WI38 (cell line): ENCODE measurements at regions not wholly inside any gene's neighbourhood (a gene's known extent, or its start where the extent isn't known, plus 50 kb on each side); places are given as distances from the start of the nearest gene placed in this dataset.

ENCODE experiments used
- H3K4me3 ChIP-seq: 2 replicates; pipeline ENCODE4 v1.5.1; 2011; ENCODE audit warnings: low read depth, mild to moderate bottlenecking, control low read depth, low read length
- TF ChIP-seq, protein P1 (sequence below): IDR thresholded peaks from 2 replicates; pipeline ENCODE4 v1.5.1; 2012; ENCODE audit warnings: low read depth, mild to moderate bottlenecking, control low read depth, low read length

- H3K4me3 ChIP-seq = no peak overlapping the region
- TF ChIP-seq, protein P1, sequence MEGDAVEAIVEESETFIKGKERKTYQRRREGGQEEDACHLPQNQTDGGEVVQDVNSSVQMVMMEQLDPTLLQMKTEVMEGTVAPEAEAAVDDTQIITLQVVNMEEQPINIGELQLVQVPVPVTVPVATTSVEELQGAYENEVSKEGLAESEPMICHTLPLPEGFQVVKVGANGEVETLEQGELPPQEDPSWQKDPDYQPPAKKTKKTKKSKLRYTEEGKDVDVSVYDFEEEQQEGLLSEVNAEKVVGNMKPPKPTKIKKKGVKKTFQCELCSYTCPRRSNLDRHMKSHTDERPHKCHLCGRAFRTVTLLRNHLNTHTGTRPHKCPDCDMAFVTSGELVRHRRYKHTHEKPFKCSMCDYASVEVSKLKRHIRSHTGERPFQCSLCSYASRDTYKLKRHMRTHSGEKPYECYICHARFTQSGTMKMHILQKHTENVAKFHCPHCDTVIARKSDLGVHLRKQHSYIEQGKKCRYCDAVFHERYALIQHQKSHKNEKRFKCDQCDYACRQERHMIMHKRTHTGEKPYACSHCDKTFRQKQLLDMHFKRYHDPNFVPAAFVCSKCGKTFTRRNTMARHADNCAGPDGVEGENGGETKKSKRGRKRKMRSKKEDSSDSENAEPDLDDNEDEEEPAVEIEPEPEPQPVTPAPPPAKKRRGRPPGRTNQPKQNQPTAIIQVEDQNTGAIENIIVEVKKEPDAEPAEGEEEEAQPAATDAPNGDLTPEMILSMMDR = no peak
These were observed 82.9 kb upstream of the TSHZ2 start for GRCh38 chr20:52889225-52889624.

DNA sequence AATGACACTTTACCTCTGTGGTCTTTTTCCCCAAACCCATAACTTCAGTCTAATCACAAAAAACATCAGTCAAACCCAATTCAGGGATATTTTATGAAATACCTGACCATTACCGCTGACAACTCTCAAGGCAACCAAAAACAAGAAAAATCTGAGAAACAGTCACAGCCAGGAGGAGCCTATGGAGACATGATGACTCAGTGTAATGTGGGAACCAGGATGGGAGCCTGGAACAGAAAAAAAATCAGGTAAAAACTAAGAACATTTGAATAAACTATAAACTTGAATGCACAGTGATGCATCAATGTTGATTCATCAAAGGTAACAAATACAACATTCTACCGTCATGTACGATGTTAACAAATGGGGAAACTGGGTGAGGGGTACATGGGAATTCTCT lies 84.1 kb upstream of the TSHZ2 start:
- TF ChIP-seq, protein P1 = no peak
- H3K4me3 ChIP-seq = no peak overlapping the region

GRCh38 chr20:52880997-52881396 lies 91.2 kb upstream of the TSHZ2 start:
- TF ChIP-seq, protein P1 = no peak

GRCh38 chr20:52880259-52880658 lies 91.9 kb upstream of the TSHZ2 start:
- TF ChIP-seq, protein P1 = no peak

More at GRCh38 chr20:52880997-52881396, 91.2 kb upstream of the TSHZ2 start:
- no peak overlapping the region for H3K4me3 ChIP-seq

GRCh38 chr20:52874241-52874640 lies 97.9 kb upstream of the TSHZ2 start:
- TF ChIP-seq, protein P1 = no peak
- H3K4me3 ChIP-seq = no peak overlapping the region

More at GRCh38 chr20:52880259-52880658, 91.9 kb upstream of the TSHZ2 start:
- no peak overlapping the region for H3K4me3 ChIP-seq

DNA sequence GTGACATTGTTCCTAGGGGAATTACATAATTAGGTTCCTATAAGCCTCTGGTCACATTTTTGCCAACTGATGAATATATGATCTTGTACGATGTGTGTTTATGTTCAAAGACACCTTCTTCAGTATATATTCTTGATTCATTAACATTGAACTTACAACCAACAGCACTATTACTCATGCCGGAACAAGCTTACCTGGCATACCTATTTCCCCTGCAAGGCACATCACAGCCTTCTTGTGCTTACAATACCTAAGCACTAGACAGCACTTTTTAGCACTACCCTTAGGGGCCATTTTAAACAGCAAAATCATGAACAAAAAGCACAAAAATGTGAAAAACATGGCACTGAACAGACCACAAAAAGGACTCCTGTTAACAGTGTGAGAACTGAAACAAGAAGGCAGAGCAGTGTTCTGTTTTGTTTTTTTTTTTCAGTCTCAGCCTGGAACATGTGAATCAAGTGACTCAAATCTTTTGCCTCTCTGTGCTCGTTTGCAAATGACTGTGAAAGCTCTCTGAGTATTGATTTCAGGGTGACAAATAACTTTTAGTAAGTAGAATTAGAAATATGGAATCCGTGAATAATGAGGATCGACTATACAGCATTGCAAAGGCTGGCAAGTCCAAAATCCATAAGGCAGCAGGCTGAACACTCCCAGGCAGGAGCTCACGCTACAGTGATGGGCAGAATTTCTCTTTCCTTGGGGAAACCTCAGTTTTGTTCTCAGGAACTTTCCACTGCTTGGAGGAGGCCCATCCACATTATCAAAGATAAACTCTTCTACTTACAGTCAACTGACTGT lies 102.3 kb upstream of the TSHZ2 start:
- TF ChIP-seq, protein P1 = no peak
- no peak overlapping the region for H3K4me3 ChIP-seq

GRCh38 chr20:52869276-52869675 lies 102.9 kb upstream of the TSHZ2 start:
- TF ChIP-seq, protein P1 = no peak
- H3K4me3 ChIP-seq = no peak overlapping the region
